Endothelial cell (in vitro differentiated cells): ENCODE measurements at regions not wholly inside any gene's neighbourhood (a gene's known extent, or its start where the extent isn't known, plus 50 kb on each side); places are given as distances from the start of the nearest gene placed in this dataset.
A peak's percentile ranks its signal among the peaks of the same experiment; 100 is the strongest.

Experiments
- DNase-seq: peaks from one replicate; pipeline ENCODE4 v3.0.0; 2021; ENCODE audit warnings: low spot score
- H3K27ac Mint-ChIP-seq: one replicate; pipeline ENCODE4 v1.8.0; 2021; ENCODE audit warnings: mixed read lengths, inconsistent platforms; ENCODE audit not compliant: unreplicated experiment
- H3K27me3 Mint-ChIP-seq: one replicate; pipeline ENCODE4 v1.8.0; 2021; ENCODE audit warnings: mild to moderate bottlenecking, moderate library complexity, mixed read lengths, inconsistent platforms; ENCODE audit not compliant: unreplicated experiment
- H3K36me3 Mint-ChIP-seq: one replicate; pipeline ENCODE4 v1.8.0; 2021; ENCODE audit warnings: mild to moderate bottlenecking, low read depth, mixed read lengths, inconsistent platforms; ENCODE audit not compliant: unreplicated experiment
- H3K4me1 Mint-ChIP-seq: one replicate; pipeline ENCODE4 v1.8.0; 2021; ENCODE audit warnings: mild to moderate bottlenecking, mixed read lengths, inconsistent platforms; ENCODE audit not compliant: unreplicated experiment
- H3K4me3 Mint-ChIP-seq: one replicate; pipeline ENCODE4 v1.8.0; 2021; ENCODE audit warnings: mild to moderate bottlenecking, mixed read lengths, inconsistent platforms; ENCODE audit not compliant: unreplicated experiment
- H3K9me3 Mint-ChIP-seq: one replicate; pipeline ENCODE4 v1.8.0; 2021; ENCODE audit warnings: mixed read lengths, inconsistent platforms; ENCODE audit not compliant: unreplicated experiment
- TF ChIP-seq, protein P1 (sequence below): fragments of 200-600 bp; sonication (generic); IDR thresholded peaks from one replicate; pipeline ENCODE4 v1.5.0; 2021; ENCODE audit warnings: antibody characterized with exemption; ENCODE audit not compliant: unreplicated experiment

DNA sequence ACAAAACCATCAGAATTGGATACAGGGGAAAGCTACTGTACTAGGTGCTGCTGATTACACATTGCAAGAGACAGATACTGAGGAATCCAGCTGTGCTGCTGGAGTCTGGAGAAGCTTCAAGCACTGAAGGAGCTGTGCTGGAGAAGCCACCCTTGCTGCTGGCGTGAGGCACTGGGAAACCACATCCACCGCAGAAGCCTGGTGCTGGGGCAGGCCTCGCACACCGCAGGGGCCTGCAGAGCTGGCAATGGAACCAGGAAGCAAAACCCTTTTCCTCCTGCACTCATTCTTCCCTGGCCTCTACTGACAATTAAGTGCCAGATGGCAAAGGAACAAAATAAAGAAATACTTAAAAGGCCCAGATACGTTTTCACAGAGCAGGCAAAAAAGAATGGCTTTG, 94.4 kb upstream of the MSH6 start:
- H3K4me1 Mint-ChIP-seq = peaks cover 16% of the 10 kb centered on the region
- peaks cover 1% of the 10 kb centered on the region for H3K27me3 Mint-ChIP-seq
- no peak overlapping the region for H3K4me3 Mint-ChIP-seq
- peak overlapping the region; percentile 88 for H3K27ac Mint-ChIP-seq
- DNase-seq = peak; percentile 6
- no peaks in the 10 kb centered on the region for H3K9me3 Mint-ChIP-seq
- TF ChIP-seq, protein P1, sequence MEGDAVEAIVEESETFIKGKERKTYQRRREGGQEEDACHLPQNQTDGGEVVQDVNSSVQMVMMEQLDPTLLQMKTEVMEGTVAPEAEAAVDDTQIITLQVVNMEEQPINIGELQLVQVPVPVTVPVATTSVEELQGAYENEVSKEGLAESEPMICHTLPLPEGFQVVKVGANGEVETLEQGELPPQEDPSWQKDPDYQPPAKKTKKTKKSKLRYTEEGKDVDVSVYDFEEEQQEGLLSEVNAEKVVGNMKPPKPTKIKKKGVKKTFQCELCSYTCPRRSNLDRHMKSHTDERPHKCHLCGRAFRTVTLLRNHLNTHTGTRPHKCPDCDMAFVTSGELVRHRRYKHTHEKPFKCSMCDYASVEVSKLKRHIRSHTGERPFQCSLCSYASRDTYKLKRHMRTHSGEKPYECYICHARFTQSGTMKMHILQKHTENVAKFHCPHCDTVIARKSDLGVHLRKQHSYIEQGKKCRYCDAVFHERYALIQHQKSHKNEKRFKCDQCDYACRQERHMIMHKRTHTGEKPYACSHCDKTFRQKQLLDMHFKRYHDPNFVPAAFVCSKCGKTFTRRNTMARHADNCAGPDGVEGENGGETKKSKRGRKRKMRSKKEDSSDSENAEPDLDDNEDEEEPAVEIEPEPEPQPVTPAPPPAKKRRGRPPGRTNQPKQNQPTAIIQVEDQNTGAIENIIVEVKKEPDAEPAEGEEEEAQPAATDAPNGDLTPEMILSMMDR = no peak
- H3K36me3 Mint-ChIP-seq = no peaks in the 10 kb centered on the region

DNA sequence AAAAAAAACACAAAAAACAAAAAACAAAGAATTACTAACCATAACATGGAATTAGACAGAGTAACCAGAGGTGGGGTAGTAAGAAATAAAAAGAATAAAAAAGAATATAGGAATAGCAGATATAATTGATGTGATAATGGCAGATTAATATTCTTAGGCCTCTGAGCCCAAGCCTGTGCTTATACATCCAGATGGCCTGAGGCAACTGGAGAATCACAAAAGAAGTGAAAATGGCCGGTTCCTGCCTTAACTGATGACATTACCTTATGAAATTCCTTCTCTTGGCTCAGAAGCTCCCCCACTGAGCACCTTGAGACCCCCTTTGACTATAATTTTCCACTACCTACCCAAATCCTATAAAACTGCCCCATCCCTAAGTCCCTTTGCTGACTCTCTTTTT, 95.1 kb upstream of the MSH6 start:
- H3K9me3 Mint-ChIP-seq = no peaks in the 10 kb centered on the region
- H3K36me3 Mint-ChIP-seq = no peaks in the 10 kb centered on the region

DNA sequence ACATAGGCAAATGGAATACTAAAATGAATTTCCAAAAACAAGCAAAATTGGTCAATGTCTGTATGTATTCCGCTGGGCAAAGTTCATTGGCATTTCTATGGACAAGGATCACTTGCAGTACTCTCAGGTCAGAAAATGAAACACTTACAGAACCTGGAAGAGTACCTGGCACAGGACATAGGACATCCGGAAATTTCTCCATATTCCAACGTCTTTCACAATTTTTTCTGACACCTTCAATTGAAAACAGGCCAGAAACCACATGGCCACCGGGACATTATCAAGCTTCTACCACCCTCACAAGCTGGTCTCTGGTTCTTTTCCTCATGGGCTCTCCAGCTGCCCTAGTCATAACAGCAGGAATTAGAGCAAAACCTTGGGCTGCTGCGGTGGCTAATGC, 96.9 kb upstream of the MSH6 start:
- Mint-ChIP-seq H3K4me3 (no peak overlapping the region), H3K9me3 (no peaks in the 10 kb centered on the region), H3K36me3 (no peaks in the 10 kb centered on the region), H3K27me3 (peaks cover 3% of the 10 kb centered on the region), H3K27ac (no peak overlapping the region), H3K4me1 (peaks cover 16% of the 10 kb centered on the region)
- TF ChIP-seq, protein P1 = no peak
- no peak for DNase-seq

More for the DNA sequence above, 95.1 kb upstream of the MSH6 start:
- DNase-seq = no peak
- peaks cover 16% of the 10 kb centered on the region for H3K4me1 Mint-ChIP-seq
- peaks cover 1% of the 10 kb centered on the region for H3K27me3 Mint-ChIP-seq
- no peak overlapping the region for H3K4me3 Mint-ChIP-seq
- no peak overlapping the region for H3K27ac Mint-ChIP-seq
- TF ChIP-seq, protein P1 = no peak

DNA sequence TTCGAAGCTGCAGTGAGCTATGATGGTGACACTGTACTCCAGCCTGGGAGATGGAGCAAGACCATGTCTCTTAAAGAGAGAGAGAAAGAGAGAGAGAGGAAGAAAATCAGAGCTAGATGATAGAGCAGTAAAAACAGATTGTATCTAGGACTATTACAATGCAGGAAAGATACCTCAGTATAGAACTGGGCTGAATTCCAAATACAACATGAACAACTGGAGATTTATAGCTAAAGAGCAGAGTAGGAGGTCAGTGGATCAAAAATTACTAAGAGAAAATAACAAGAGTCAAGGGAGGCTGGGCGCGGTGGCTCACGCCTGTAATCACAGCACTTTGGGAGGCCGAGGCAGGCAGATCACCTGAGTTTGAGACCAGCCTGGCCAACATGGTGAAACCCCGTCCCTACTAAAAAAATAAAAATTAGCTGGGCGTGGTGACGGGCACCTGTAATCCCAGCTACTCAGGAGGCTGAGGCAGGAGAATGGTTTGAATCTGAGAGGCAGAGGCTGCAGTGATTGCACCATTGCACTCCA, 100.7 kb upstream of the MSH6 start:
- DNase-seq = no peak
- Mint-ChIP-seq H3K27me3 (peaks cover 3% of the 10 kb centered on the region), H3K9me3 (no peaks in the 10 kb centered on the region), H3K4me1 (no peaks in the 10 kb centered on the region), H3K36me3 (no peaks in the 10 kb centered on the region), H3K27ac (no peak overlapping the region), H3K4me3 (no peak overlapping the region)
- TF ChIP-seq, protein P1 = no peak

DNA sequence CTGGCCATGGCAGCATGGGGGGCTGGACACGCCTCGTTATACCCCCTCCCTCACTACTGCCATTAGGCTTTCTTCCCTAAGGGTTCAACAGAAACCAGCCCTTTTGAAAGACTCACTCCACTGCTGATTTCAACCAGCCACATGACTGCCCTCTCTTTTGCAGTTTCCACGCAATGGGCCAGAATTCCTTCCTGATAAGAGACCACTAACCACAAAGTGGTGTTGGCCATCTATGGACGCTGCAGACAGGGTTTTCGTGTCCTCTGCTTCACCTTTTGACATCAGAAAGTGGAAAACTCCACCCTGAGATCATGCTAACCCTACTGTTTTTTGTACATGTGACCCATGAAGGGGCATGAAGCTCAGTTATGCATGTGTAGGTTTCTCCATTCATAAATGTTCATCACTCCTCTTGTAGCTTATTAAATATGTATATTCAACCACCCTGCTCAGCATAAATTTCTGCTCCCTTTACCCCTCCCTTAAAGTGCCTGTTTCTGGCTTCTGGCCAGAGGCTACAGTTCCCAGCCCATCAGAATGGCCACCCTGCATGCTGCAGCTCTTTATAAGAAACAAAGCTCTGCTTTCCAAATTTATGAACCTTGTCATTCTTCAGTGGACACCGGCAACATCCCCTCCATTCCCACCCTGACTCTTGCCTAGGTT, 105.6 kb upstream of the KCNK12 start:
- Mint-ChIP-seq H3K27me3 (no peaks in the 10 kb centered on the region), H3K4me1 (no peaks in the 10 kb centered on the region), H3K9me3 (no peaks in the 10 kb centered on the region), H3K36me3 (no peaks in the 10 kb centered on the region), H3K27ac (no peak overlapping the region), H3K4me3 (no peak overlapping the region)
- TF ChIP-seq, protein P1 = no peak
- no peak for DNase-seq
